ENCODE measurements at regions not wholly inside any gene's neighbourhood (a gene's known extent, or its start where the extent isn't known, plus 50 kb on each side); places are given as distances from the start of the nearest gene placed in this dataset.

- no peak for DNase-seq
These were observed 685.2 kb upstream of the CHORDC1 start for GRCh38 chr11:90908074-90908473.

- no peak for DNase-seq
These were observed 673.0 kb upstream of the CHORDC1 start for GRCh38 chr11:90895850-90896249.

- DNase-seq: no peak
These were observed 667.5 kb upstream of the CHORDC1 start for GRCh38 chr11:90890347-90890746.

- no peak for DNase-seq
These were observed 661.3 kb upstream of the CHORDC1 start for GRCh38 chr11:90884181-90884580.

GRCh38 chr11:90874986-90875385 is 652.1 kb upstream of the CHORDC1 start:
- no peak for DNase-seq

GRCh38 chr11:90874281-90874680 is 651.4 kb upstream of the CHORDC1 start:
- no peak for DNase-seq

GRCh38 chr11:90867416-90867815 is 644.6 kb upstream of the CHORDC1 start:
- DNase-seq: no peak

- no peak for DNase-seq
These were observed 633.9 kb upstream of the CHORDC1 start for GRCh38 chr11:90856790-90857189.

GRCh38 chr11:90855531-90855930 is 632.7 kb upstream of the CHORDC1 start:
- DNase-seq: no peak

GRCh38 chr11:90851196-90851595 is 628.3 kb upstream of the CHORDC1 start:
- DNase-seq: no peak

GRCh38 chr11:90849312-90849711 is 626.5 kb upstream of the CHORDC1 start:
- no peak for DNase-seq

- no peak for DNase-seq
These were observed 624.5 kb upstream of the CHORDC1 start for GRCh38 chr11:90847268-90847886.

GRCh38 chr11:90846628-90847027 is 623.8 kb upstream of the CHORDC1 start:
- DNase-seq: no peak

GRCh38 chr11:90845799-90846198 is 623.0 kb upstream of the CHORDC1 start:
- no peak for DNase-seq

- no peak for DNase-seq
These were observed 622.3 kb upstream of the CHORDC1 start for GRCh38 chr11:90845126-90845525.

GRCh38 chr11:90844041-90844440 is 621.2 kb upstream of the CHORDC1 start:
- no peak for DNase-seq

GRCh38 chr11:90842681-90843080 is 619.8 kb upstream of the CHORDC1 start:
- no peak for DNase-seq

- no peak for DNase-seq
These were observed 617.2 kb upstream of the CHORDC1 start for GRCh38 chr11:90840071-90840470.

- DNase-seq: no peak
These were observed 613.2 kb upstream of the CHORDC1 start for GRCh38 chr11:90836031-90836430.

- DNase-seq: no peak
These were observed 600.6 kb upstream of the CHORDC1 start for GRCh38 chr11:90823446-90823845.

- DNase-seq: no peak
These were observed 600.1 kb upstream of the CHORDC1 start for GRCh38 chr11:90822996-90823395.

GRCh38 chr11:90818196-90818745 is 595.4 kb upstream of the CHORDC1 start:
- DNase-seq: no peak

GRCh38 chr11:90809581-90809980 is 586.7 kb upstream of the CHORDC1 start:
- no peak for DNase-seq

- no peak for DNase-seq
These were observed 582.3 kb upstream of the CHORDC1 start for GRCh38 chr11:90805172-90805571.

GRCh38 chr11:90803831-90804230 is 581.0 kb upstream of the CHORDC1 start:
- DNase-seq: no peak
